ENCODE measurements at regions not wholly inside any gene's neighbourhood (a gene's known extent, or its start where the extent isn't known, plus 50 kb on each side); places are given as distances from the start of the nearest gene placed in this dataset.

- no peak for TF ChIP-seq CTCF (IDR thresholded peaks at IDR 0.05)
- no peak for TF ChIP-seq POLR2A (IDR thresholded peaks at IDR 0.05)
Observed at GRCh38 chr10:125479059-125479458, 203.9 kb downstream of the TEX36 start.

Measured in esophagus squamous epithelium (tissue), 4 donors.